ENCODE measurements at regions not wholly inside any gene's neighbourhood (a gene's known extent, or its start where the extent isn't known, plus 50 kb on each side); places are given as distances from the start of the nearest gene placed in this dataset.
"Not testable (repeated sequence)": the region's sequence is repeated elsewhere in the genome, so short reads cannot be mapped to it uniquely, and the experiment has no call there.

GRCh38 chr10:30696416-30697185, 67.0 kb upstream of the LYZL2 start:
- not testable (repeated sequence) for DNase-seq

GRCh38 chr10:30695481-30696236, 66.1 kb upstream of the LYZL2 start:
- not testable (repeated sequence) for DNase-seq

GRCh38 chr10:30694518-30695228, 65.1 kb upstream of the LYZL2 start:
- DNase-seq, result no peak

- no peak for DNase-seq
Observed at GRCh38 chr10:30691639-30692015, 62.1 kb upstream of the LYZL2 start.

GRCh38 chr10:30690948-30691638, 61.5 kb upstream of the LYZL2 start:
- DNase-seq, result not testable (repeated sequence)

- DNase-seq, result no peak
Observed at GRCh38 chr10:30688456-30688855, 58.9 kb upstream of the LYZL2 start.

GRCh38 chr10:30687698-30688213, 58.2 kb upstream of the LYZL2 start:
- DNase-seq, result no peak

- DNase-seq, result no peak
Observed at GRCh38 chr10:30686708-30687107, 57.2 kb upstream of the LYZL2 start.

GRCh38 chr10:30683496-30683895, 53.9 kb upstream of the LYZL2 start:
- no peak for DNase-seq

GRCh38 chr10:30682377-30683199, 53.0 kb upstream of the LYZL2 start:
- not testable (repeated sequence) for DNase-seq

- no peak for DNase-seq
Observed at GRCh38 chr10:30680908-30681307, 51.4 kb upstream of the LYZL2 start.

Data from NCI-H524 treated with DMSO at 0.1 percent for 48 hours (cell line).